Coronary artery (tissue), 2 donors: ENCODE measurements at regions not wholly inside any gene's neighbourhood (a gene's known extent, or its start where the extent isn't known, plus 50 kb on each side); places are given as distances from the start of the nearest gene placed in this dataset.
"Not testable (repeated sequence)": the region's sequence is repeated elsewhere in the genome, so short reads cannot be mapped to it uniquely, and the experiment has no call there.

Experiments
- DNase-seq: peaks from one replicate; pipeline ENCODE4 v3.0.0-alpha.2; 2017; ENCODE audit warnings: low spot score
- H3K27ac ChIP-seq, 2 donors: fragments of 200-600 bp; sonication (generic); one replicate each; pipeline ENCODE4 v1.5.1; 2016 to 2019
- H3K4me3 ChIP-seq: fragments of 200-600 bp; sonication (generic); 2 replicates; pipeline ENCODE4 v1.5.1; 2016; ENCODE audit warnings: mild to moderate bottlenecking, moderate library complexity
- TF ChIP-seq, protein P1 (sequence below): fragments of 200-600 bp; sonication (generic); IDR thresholded peaks from one replicate; pipeline ENCODE4 v1.5.1; 2019; ENCODE audit warnings: antibody characterized with exemption

DNA sequence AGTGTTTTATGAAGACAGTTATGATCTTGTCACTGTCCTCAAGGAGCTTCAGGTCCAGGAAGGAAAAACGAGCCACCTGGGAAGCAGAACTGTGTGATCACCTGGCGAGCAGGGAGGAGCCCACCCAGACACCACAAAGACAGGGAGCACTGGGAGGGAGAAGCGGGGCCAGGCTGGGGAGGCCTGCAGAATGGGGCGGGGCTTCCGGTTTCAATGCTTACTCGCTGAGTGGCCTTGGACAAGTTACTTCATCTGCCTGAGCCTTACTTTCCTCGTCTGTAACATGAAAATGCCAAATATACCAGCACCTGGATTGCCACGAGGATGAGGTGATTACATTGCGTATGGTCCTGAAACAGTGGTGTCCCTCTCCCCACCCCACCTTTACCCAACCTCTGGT, 227.5 kb downstream of the ANKRD30B start:
- H3K27ac ChIP-seq = no peak overlapping the region
- TF ChIP-seq, protein P1, sequence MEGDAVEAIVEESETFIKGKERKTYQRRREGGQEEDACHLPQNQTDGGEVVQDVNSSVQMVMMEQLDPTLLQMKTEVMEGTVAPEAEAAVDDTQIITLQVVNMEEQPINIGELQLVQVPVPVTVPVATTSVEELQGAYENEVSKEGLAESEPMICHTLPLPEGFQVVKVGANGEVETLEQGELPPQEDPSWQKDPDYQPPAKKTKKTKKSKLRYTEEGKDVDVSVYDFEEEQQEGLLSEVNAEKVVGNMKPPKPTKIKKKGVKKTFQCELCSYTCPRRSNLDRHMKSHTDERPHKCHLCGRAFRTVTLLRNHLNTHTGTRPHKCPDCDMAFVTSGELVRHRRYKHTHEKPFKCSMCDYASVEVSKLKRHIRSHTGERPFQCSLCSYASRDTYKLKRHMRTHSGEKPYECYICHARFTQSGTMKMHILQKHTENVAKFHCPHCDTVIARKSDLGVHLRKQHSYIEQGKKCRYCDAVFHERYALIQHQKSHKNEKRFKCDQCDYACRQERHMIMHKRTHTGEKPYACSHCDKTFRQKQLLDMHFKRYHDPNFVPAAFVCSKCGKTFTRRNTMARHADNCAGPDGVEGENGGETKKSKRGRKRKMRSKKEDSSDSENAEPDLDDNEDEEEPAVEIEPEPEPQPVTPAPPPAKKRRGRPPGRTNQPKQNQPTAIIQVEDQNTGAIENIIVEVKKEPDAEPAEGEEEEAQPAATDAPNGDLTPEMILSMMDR = no peak
- no peak for DNase-seq
- H3K4me3 ChIP-seq = no peak overlapping the region

DNA sequence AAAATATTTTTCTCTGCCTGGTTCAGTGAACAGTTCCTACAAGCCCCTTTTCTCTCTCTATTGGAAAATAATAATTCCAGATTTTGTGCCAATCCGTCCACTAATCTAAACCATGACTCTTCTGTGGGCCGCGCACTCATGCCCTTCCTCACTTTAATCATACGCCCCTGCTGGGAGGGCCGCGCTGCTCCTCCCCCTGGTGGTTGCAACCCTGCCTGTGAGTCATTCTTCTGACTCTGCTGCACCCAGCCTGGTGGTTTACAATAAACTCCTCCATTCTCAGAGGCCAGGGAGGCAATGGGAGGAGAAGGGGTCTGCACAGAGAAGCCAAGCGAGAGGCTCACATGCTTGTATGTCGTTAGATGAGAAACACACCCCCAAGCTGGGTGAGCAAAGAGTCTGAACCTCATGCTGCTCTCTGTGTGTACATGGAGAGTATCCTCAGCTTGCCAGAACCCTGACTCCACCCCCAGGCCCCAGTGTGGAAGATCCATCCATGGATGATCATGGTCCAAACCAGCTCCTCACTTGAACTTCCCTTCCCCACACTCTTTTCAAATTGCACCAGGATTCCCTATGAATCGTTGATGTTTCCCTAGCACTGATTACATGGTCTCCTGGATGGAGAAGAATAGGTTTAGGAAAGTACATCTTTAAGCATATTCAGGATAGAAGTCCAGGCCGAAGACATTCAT, 228.9 kb downstream of the ANKRD30B start:
- H3K27ac ChIP-seq = no peak overlapping the region
- no peak overlapping the region for H3K4me3 ChIP-seq
- TF ChIP-seq, protein P1 = no peak
- DNase-seq = no peak

DNA sequence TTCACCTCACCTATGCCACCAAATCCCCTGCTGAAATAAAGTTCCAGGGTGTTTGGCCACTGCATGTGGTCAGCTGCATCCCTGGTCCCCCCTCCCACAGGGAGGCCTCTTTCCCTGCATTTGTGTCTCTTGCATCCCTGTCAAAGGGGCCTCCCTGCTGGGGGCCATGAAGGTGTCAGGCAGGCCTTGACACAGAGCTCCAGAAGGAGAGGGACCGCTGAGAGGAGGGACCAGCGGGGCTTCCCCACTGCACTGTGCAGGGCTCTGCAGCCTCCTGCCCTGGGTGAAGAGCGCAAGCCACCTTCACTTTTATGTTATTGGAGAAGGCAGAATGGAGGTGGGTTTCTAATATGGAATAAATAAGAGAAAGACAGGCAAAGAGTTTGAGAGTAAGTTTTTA, 230.2 kb downstream of the ANKRD30B start:
- no peak overlapping the region for H3K27ac ChIP-seq
- no peak overlapping the region for H3K4me3 ChIP-seq

DNA sequence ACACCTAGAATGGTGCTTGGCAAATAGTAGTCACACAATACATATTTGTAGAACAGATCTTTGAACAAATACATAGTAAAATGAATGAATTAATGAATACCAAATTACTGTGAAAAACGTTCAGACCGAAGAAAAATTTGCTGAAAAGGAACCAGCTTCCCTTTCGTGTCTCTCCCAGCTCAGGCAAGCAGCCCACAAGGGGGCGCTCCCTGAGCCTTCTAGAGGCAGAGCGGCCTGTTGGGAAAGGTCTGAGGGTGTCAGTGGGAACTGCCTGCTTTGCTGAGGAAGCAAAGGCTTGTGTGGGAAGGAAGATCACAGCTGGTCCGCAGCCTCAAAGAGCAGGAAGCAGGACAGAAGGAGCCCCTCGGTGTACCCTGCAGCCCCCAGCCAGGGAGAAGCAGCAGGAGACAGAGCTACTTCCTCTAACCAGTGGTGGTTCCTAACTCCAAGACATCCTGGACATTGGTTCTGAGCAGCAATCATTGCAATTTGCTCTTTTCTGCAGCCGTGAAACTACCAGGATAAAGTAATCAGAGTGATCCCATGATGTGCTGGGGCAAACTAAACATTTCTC, 231.1 kb downstream of the ANKRD30B start:
- TF ChIP-seq, protein P1 = no peak
- H3K27ac ChIP-seq = no peak overlapping the region
- no peak overlapping the region for H3K4me3 ChIP-seq
- DNase-seq = no peak

More for the DNA sequence above, 230.2 kb downstream of the ANKRD30B start:
- TF ChIP-seq, protein P1 = no peak
- no peak for DNase-seq

DNA sequence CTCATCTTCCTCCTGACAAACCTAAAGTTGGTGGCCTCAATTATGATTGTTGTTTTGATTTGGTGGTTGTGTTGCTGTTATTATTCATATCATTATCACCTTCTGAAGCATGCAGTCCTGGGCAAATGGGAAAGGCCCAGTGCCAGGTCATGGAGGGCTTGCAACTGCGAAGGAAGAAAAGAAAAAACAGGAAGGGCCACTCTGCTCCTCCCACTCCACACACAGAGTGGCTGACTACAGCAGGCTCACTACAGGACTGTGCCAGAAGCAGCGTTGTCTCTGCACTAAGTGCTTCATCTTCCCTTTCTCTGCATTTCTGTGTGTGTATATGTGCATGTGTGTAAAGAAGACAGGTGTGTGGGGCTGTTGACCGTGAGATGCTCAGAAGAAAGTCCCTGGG, 231.9 kb downstream of the ANKRD30B start:
- no peak overlapping the region for H3K4me3 ChIP-seq
- no peak for DNase-seq
- TF ChIP-seq, protein P1 = no peak
- H3K27ac ChIP-seq = no peak overlapping the region

DNA sequence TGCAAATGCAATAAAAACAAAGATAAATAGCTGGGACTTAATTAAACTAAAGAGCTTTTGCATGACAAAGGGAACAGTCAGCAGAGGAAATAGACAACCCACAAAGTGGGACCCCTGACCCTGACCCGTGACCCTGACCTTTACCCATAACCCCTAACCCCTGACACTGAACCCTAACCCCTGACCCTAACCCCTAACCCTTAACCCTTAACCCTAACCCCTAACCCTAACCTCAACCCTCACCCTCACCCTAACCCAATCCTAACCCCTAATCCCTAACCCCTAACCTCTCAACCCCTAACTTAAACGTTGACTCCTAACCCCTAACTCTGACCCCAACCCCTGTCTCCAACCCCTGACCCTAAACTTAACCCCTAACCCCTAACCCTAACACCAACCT, 236.6 kb downstream of the ANKRD30B start:
- not testable (repeated sequence) for H3K4me3 ChIP-seq, DNase-seq, H3K27ac ChIP-seq

DNA sequence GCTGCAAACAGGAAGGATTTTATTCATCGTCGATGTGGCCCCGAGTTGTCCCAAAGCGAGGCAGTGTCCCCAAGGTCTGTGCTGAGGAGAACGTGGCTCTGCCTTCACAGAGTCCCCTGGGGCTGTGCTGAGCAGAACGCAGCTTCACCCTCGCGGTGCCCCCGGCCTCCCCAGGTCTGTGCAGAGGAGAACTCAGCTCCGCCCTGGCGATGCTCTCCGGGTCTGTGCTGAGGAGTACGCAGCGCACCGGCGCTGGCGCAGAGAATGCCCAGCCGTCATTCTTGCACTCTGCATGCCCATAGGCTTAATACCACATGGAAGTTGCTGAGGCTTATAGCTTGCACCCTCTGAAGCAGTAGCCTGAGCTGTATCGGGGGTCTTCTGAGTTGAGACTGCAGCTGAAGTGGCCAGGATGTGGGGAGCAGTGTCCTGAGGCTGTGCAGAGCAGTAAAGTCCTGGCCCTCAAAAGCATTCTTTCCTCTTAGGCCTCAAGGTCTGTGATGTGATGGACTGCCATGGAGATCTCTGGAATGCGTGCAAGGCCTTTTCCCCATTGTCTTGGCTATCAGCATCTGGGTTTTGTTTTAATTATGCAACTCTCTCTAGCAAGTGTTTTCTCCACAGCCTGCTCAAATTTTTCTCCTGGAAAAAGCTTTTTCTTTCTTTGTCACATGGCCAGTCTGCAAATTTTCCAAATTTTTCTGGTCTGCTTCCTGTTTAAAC, 237.5 kb downstream of the ANKRD30B start:
- DNase-seq = not testable (repeated sequence)

DNA sequence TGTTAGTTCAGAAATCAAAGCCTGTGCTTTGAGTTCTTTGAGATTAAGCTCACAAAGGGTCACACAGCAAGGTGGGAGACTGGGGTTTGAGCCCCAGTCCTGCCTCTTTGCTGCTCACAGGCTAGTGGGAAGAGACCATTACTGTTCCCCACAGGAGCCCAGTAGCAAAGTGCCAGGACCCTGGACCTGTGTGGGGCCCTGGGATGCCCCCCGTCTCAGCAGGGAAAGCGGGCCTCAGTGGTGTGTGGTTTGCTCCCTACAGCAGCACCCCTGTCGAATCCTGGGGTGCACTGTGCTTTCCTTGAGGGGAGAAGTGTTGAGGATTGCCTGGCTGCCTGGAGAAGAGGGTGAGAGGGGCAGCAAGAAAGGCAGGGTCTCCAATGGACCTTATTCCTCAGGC, 239.4 kb downstream of the ANKRD30B start:
- not testable (repeated sequence) for DNase-seq, H3K4me3 ChIP-seq, H3K27ac ChIP-seq

More for the DNA sequence above, 237.5 kb downstream of the ANKRD30B start:
- H3K27ac ChIP-seq, H3K4me3 ChIP-seq: not testable (repeated sequence)

DNA sequence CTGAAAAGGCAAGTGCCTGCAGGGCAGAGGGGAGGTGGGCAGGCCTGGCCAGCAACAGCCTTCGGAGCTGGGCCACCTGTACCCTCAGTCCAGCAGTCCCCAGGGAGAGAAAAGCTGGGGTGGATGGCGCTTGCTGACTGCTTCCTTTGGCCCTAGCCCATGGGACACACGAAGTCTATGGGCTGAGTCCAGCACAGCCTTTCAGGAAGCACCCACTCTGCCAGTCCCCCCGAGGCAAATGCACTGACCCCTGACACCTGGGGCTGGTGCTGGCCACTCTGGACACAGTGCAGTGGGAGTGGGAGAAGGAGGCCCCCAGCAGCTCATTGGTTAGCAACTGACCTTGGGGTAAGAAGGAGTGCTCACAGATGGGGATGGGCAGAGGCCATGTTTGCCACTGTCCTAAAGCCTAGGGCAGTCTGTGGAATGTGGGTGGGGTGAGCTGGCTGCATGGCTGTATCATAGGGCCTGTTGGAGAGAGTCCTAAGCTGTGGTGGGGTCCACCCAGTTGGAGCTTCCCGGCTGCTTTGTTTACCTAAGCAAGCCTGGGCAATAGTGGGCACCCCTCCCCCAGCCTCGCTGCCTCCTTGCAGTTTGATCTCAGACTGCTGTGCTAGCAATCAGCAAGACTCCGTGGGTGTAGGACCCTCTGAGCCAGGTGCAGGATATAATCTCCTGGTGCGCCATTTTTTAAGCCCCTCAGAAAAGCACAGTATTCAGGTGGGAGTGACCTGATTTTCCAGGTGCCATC, 240.2 kb downstream of the ANKRD30B start:
- H3K4me3 ChIP-seq, H3K27ac ChIP-seq, DNase-seq: not testable (repeated sequence)

DNA sequence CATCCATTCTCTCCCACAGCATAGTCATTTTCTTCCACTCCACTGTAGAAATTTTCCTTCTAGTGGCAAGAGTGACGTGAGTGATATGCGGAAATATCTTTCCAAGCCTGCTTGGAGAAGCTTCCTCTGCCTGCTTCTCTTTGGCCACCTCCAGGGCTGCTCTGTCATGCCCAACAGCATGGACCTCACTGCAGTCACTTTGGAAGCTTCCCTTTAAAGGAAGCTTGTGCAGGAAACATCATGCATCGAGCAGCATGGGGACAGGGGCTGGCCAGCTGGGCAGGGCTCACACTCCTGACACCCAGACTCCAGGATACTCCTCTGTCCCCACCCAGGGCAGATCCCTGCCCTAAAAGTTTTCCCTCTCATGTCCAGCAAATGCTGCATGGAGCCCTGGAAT, 241.6 kb downstream of the ANKRD30B start:
- DNase-seq, H3K27ac ChIP-seq, H3K4me3 ChIP-seq: not testable (repeated sequence)

DNA sequence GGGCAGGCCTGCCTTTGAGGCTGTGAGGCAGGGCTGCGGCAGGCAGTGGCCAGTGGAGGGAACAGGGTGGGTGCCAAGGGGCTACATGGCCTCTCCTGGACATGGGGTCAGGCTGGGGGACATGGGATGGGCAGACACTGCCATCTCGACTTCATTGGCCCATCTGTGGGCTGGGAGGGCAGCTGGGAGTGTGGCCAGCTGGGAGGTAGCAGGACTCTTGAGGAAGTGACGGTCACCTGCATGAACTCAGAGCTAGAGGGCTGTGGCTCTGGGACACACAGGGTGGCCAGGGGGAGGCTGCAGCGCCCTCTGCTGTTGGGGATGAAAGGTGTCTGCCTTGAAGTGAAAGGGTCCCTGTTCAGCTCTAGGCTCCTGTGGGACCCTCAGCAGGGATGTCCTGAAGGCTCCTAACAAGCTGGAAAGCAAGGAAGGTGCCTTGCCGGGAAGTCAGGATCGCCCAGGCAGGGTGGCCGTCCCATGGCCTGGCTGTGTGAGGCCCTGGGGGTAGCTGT, 244.0 kb downstream of the ANKRD30B start:
- not testable (repeated sequence) for DNase-seq, H3K4me3 ChIP-seq, H3K27ac ChIP-seq

DNA sequence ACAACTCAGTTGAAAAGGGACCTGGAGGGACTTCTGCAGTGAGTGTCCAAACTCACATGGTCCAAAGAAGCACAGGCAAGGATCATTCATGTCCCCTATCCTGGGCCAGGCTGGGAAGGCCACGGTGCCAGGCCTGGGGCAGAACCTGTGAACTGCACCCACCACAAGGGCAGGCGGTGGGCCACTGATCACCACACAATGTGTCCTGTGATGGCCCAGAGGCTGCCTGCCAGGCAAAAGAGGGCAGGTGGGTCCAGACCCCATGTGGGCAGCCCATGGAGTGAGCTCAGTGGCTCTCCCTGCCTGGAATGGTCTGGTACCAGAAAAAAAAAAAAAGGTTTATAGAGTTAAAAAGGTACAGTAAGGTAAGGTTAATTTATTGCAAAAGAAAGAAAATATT, 244.8 kb downstream of the ANKRD30B start:
- not testable (repeated sequence) for H3K27ac ChIP-seq, DNase-seq, H3K4me3 ChIP-seq
